CD4-positive, CD25-positive, alpha-beta regulatory T cell (primary cell): ENCODE measurements at regions not wholly inside any gene's neighbourhood (a gene's known extent, or its start where the extent isn't known, plus 50 kb on each side); places are given as distances from the start of the nearest gene placed in this dataset.
"Not testable (repeated sequence)": the region's sequence is repeated elsewhere in the genome, so short reads cannot be mapped to it uniquely, and the experiment has no call there.

ENCODE experiments used
- ATAC-seq, 2 donors: fragments of 150-1000 bp; cut with Tn5 transposase; one replicate each; pipeline ENCODE4 v1.10.0; 2021; ENCODE audit warnings: low read depth in 2 of 2, moderate number of reproducible peaks in 2 of 2, moderate library complexity in 1 of 2
- DNase-seq, 3 donors: peaks; one replicate each; pipeline versions ENCODE4 v3.0.0 to v3.0.0-alpha.2; 2012 to 2022; ENCODE audit warnings: mixed read lengths in 1 of 3
- H3K27ac ChIP-seq: one replicate; pipeline ENCODE4 v1.7.0; 2013; ENCODE audit warnings: mild to moderate bottlenecking, low read length; ENCODE audit not compliant: insufficient read depth, poor library complexity, severe bottlenecking
- H3K27me3 ChIP-seq: one replicate; pipeline ENCODE4 v1.7.0; 2013; ENCODE audit warnings: low read length; ENCODE audit not compliant: control insufficient read depth, insufficient read depth
- H3K36me3 ChIP-seq: one replicate; pipeline ENCODE4 v1.7.0; 2013; ENCODE audit warnings: mild to moderate bottlenecking, low read length, moderate library complexity; ENCODE audit not compliant: control insufficient read depth, insufficient read depth
- H3K4me1 ChIP-seq: 2 replicates; pipeline ENCODE4 v1.7.0; 2013; ENCODE audit warnings: mild to moderate bottlenecking, low read length; ENCODE audit not compliant: insufficient read depth, control insufficient read depth, poor library complexity, severe bottlenecking
- H3K4me3 ChIP-seq: one replicate; pipeline ENCODE4 v1.7.0; 2013; ENCODE audit warnings: low read depth, mild to moderate bottlenecking, low read length, moderate library complexity
- H3K9me3 ChIP-seq, 2 experiments: 1 replicate in 1 of 2; 2 replicates in 1 of 2; pipeline ENCODE4 v1.7.0; 2013; ENCODE audit warnings: low read length in 2 of 2, mild to moderate bottlenecking in 1 of 2, moderate library complexity in 1 of 2; ENCODE audit not compliant: control insufficient read depth in 2 of 2
- H3K27ac Mint-ChIP-seq, 3 donors: one replicate each; pipeline ENCODE4 v1.8.0; 2020 to 2022; ENCODE audit warnings: mild to moderate bottlenecking in 3 of 3, mixed read lengths in 3 of 3, moderate library complexity in 2 of 3
- H3K27me3 Mint-ChIP-seq: one replicate; pipeline ENCODE4 v1.8.0; 2022; ENCODE audit warnings: mild to moderate bottlenecking, mixed read lengths
- H3K36me3 Mint-ChIP-seq: one replicate; pipeline ENCODE4 v1.8.0; 2020; ENCODE audit warnings: mixed read lengths
- H3K4me1 Mint-ChIP-seq, 4 donors: one replicate each; pipeline ENCODE4 v1.8.0; 2020 to 2022; ENCODE audit warnings: mixed read lengths in 4 of 4, mild to moderate bottlenecking in 1 of 4
- H3K4me3 Mint-ChIP-seq, 4 donors: one replicate each; pipeline ENCODE4 v1.8.0; 2020 to 2022; ENCODE audit warnings: mild to moderate bottlenecking in 4 of 4, mixed read lengths in 4 of 4, moderate library complexity in 3 of 4
- H3K9me3 Mint-ChIP-seq, 7 donors: one replicate each; pipeline ENCODE4 v1.8.0; 2020 to 2022; ENCODE audit warnings: mixed read lengths in 7 of 7, mild to moderate bottlenecking in 3 of 7, moderate library complexity in 2 of 7

- Histone ChIP-seq H3K4me3 (no peak overlapping the region), H3K36me3 (no peaks in the 10 kb centered on the region), H3K9me3 (no peaks in the 10 kb centered on the region), H3K27ac (no peak overlapping the region), H3K27me3 (no peaks in the 10 kb centered on the region), H3K4me1 (no peaks in the 10 kb centered on the region)
- Mint-ChIP-seq H3K27me3 (no peaks in the 10 kb centered on the region), H3K4me3 (no peak overlapping the region), H3K27ac (no peak overlapping the region), H3K4me1 (no peaks in the 10 kb centered on the region), H3K36me3 (no peaks in the 10 kb centered on the region), H3K9me3 (no peaks in the 10 kb centered on the region)
- ATAC-seq = no peak
- peak in 1 of 3 donors; percentile 1 for DNase-seq
Observed at GRCh38 chr2:2466534-2466933, 135.5 kb upstream of the MYT1L start.

DNA sequence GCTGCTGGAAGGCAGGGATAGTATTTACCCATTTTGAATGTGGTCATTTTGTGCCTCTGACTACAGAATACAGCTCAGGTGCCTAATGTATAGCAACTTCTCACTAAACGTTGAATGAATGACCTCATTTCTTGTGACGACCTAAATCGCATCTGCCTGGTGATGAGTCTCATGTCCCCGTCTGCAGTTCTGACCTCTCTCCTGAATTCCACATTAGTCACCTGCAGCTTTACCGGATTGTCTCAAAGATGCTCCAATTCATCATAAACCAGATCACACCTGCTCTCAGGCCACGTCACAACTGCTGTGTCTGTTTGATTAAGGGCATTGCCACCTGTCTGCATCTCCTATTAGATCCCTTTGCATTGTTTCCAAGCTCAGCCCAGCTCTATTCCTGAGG lies 133.6 kb upstream of the MYT1L start:
- no peaks in the 10 kb centered on the region for H3K4me1 Mint-ChIP-seq
- no peak overlapping the region for H3K4me3 Mint-ChIP-seq
- Histone ChIP-seq H3K4me3 (no peak overlapping the region), H3K27ac (no peak overlapping the region), H3K4me1 (no peaks in the 10 kb centered on the region), H3K27me3 (no peaks in the 10 kb centered on the region), H3K36me3 (no peaks in the 10 kb centered on the region), H3K9me3 (no peaks in the 10 kb centered on the region)
- ATAC-seq (no peak), DNase-seq (no peak)
- no peaks in the 10 kb centered on the region for H3K36me3 Mint-ChIP-seq
- H3K9me3 Mint-ChIP-seq = no peaks in the 10 kb centered on the region
- no peak overlapping the region for H3K27ac Mint-ChIP-seq
- H3K27me3 Mint-ChIP-seq = peaks cover 3% of the 10 kb centered on the region

- DNase-seq (no peak), ATAC-seq (no peak)
- Mint-ChIP-seq H3K36me3 (no peaks in the 10 kb centered on the region), H3K27ac (no peak overlapping the region), H3K4me1 (no peaks in the 10 kb centered on the region), H3K4me3 (no peak overlapping the region), H3K27me3 (peaks cover 5% of the 10 kb centered on the region), H3K9me3 (no peaks in the 10 kb centered on the region)
- Histone ChIP-seq H3K27me3 (no peaks in the 10 kb centered on the region), H3K9me3 (no peaks in the 10 kb centered on the region), H3K4me1 (no peaks in the 10 kb centered on the region), H3K36me3 (no peaks in the 10 kb centered on the region), H3K27ac (no peak overlapping the region), H3K4me3 (no peak overlapping the region)
Observed at GRCh38 chr2:2464094-2464493, 133.0 kb upstream of the MYT1L start.

GRCh38 chr2:2456721-2457120 lies 125.6 kb upstream of the MYT1L start:
- Mint-ChIP-seq H3K4me3 (no peak overlapping the region), H3K27ac (no peak overlapping the region), H3K4me1 (no peaks in the 10 kb centered on the region), H3K36me3 (no peaks in the 10 kb centered on the region), H3K27me3 (peaks cover 5% of the 10 kb centered on the region), H3K9me3 (no peaks in the 10 kb centered on the region)
- H3K9me3 ChIP-seq = no peaks in the 10 kb centered on the region
- H3K27ac ChIP-seq = no peak overlapping the region
- no peaks in the 10 kb centered on the region for H3K4me1 ChIP-seq
- ATAC-seq (no peak), DNase-seq (no peak)
- H3K36me3 ChIP-seq = no peaks in the 10 kb centered on the region
- no peak overlapping the region for H3K4me3 ChIP-seq
- H3K27me3 ChIP-seq = no peaks in the 10 kb centered on the region

- Histone ChIP-seq H3K27me3 (no peaks in the 10 kb centered on the region), H3K9me3 (no peaks in the 10 kb centered on the region), H3K36me3 (no peaks in the 10 kb centered on the region), H3K4me1 (no peaks in the 10 kb centered on the region), H3K27ac (no peak overlapping the region), H3K4me3 (no peak overlapping the region)
- Mint-ChIP-seq H3K36me3 (no peaks in the 10 kb centered on the region), H3K4me3 (no peak overlapping the region), H3K27ac (no peak overlapping the region), H3K9me3 (no peaks in the 10 kb centered on the region), H3K4me1 (no peaks in the 10 kb centered on the region), H3K27me3 (peaks cover 5% of the 10 kb centered on the region)
- ATAC-seq (no peak), DNase-seq (no peak)
Observed at GRCh38 chr2:2455151-2455550, 124.1 kb upstream of the MYT1L start.

DNA sequence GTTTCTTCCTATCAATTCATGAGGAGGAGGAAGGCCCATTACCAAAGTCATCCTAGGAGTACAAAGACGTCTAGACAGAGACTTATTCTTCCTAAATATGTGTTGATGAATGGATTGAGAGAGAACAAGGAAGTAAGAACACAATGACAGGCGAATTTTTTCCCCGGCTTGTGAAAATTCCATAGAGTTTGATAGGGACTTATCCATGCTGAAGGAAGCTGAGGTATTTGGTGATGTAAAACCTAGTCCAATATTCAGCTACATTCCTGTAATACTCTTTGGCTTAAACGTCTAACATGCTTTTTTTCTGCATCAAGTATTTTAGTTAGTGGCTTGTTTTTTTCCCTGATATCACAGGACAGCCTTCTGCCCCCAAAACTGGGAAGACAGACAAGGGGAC lies 121.9 kb upstream of the MYT1L start:
- Mint-ChIP-seq H3K4me1 (no peaks in the 10 kb centered on the region), H3K36me3 (no peaks in the 10 kb centered on the region), H3K4me3 (no peak overlapping the region), H3K9me3 (peaks cover 0 to 2% (median 0%) of the 10 kb centered on the region in 7 donors), H3K27ac (no peak overlapping the region), H3K27me3 (no peaks in the 10 kb centered on the region)
- H3K4me1 ChIP-seq = no peaks in the 10 kb centered on the region
- no peaks in the 10 kb centered on the region for H3K27me3 ChIP-seq
- H3K27ac ChIP-seq = no peak overlapping the region
- H3K9me3 ChIP-seq = no peaks in the 10 kb centered on the region
- ATAC-seq (no peak), DNase-seq (no peak)
- no peaks in the 10 kb centered on the region for H3K36me3 ChIP-seq
- H3K4me3 ChIP-seq = no peak overlapping the region

- not testable (repeated sequence) for H3K36me3 ChIP-seq, H3K4me3 ChIP-seq, H3K4me1 Mint-ChIP-seq, H3K27me3 ChIP-seq, ATAC-seq, H3K27ac Mint-ChIP-seq, H3K27ac ChIP-seq, H3K36me3 Mint-ChIP-seq, H3K4me1 ChIP-seq, H3K9me3 Mint-ChIP-seq, H3K9me3 ChIP-seq, H3K27me3 Mint-ChIP-seq, H3K4me3 Mint-ChIP-seq, DNase-seq
Observed at GRCh38 chr2:2451275-2451674, 120.2 kb upstream of the MYT1L start.

DNA sequence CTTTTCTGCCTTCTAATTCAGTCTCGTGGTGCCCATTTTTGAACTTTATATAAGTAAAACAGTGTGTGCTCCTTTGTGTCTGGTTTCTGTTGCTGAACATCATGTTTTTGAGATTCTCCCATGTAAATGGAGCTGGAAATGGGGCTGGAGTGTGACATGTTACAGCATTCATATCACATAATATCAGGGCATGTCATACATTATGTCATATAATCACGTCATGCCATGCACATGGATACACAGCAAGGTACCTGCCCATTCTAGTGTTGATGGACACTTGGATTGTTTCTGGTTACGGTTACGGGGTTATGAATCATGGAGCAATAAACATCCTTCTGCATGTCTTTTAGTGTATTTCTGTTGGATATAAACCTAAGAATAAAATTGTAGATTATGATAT lies 117.1 kb upstream of the MYT1L start:
- DNase-seq = no peak
- H3K27ac ChIP-seq = no peak overlapping the region

More for the DNA sequence above, 117.1 kb upstream of the MYT1L start:
- Histone ChIP-seq H3K9me3 (no peaks in the 10 kb centered on the region), H3K4me3 (no peak overlapping the region), H3K4me1 (no peaks in the 10 kb centered on the region), H3K36me3 (no peaks in the 10 kb centered on the region), H3K27me3 (no peaks in the 10 kb centered on the region)
- Mint-ChIP-seq H3K4me1 (no peaks in the 10 kb centered on the region), H3K36me3 (no peaks in the 10 kb centered on the region), H3K4me3 (no peak overlapping the region), H3K27me3 (no peaks in the 10 kb centered on the region), H3K27ac (no peak overlapping the region), H3K9me3 (peaks cover 0 to 7% (median 0%) of the 10 kb centered on the region in 7 donors)
- no peak for ATAC-seq
